Neural cell (in vitro differentiated cells): ENCODE measurements at regions not wholly inside any gene's neighbourhood (a gene's known extent, or its start where the extent isn't known, plus 50 kb on each side); places are given as distances from the start of the nearest gene placed in this dataset.
"Not testable (repeated sequence)": the region's sequence is repeated elsewhere in the genome, so short reads cannot be mapped to it uniquely, and the experiment has no call there.

ENCODE experiments used
- CTCF ChIP-seq: fragments of 450-650 bp; IDR thresholded peaks from 2 replicates; pipeline ENCODE4 v1.5.1; 2014; ENCODE audit warnings: antibody characterized with exemption, mild to moderate bottlenecking, moderate library complexity; ENCODE audit not compliant: poor library complexity, severe bottlenecking
- EP300 ChIP-seq: fragments of 450-650 bp; conservative IDR thresholded peaks from 2 replicates; pipeline ENCODE4 v1.6.1; 2014; ENCODE audit warnings: antibody characterized with exemption, mild to moderate bottlenecking, moderate library complexity; ENCODE audit not compliant: poor library complexity, severe bottlenecking
- EZH2 ChIP-seq: fragments of 200-600, 300-800 bp; shearing (Covaris generic), sonication (generic); IDR thresholded peaks from 2 replicates; pipeline ENCODE4 v1.6.1; 2014; ENCODE audit warnings: antibody characterized with exemption, low read length, borderline replicate concordance, mild to moderate bottlenecking; ENCODE audit not compliant: insufficient read depth, poor library complexity, severe bottlenecking
- MXI1 ChIP-seq: fragments of 450-650 bp; conservative IDR thresholded peaks from 2 replicates; pipeline ENCODE4 v1.6.1; 2014; ENCODE audit warnings: antibody characterized with exemption, mild to moderate bottlenecking; ENCODE audit not compliant: poor library complexity, severe bottlenecking
- POLR2AphosphoS5 ChIP-seq: IDR thresholded peaks from 2 replicates; pipeline ENCODE4 v1.6.1; 2012
- RAD21 ChIP-seq: fragments of 450-650 bp; conservative IDR thresholded peaks from 2 replicates; pipeline ENCODE4 v1.6.1; 2014; ENCODE audit warnings: antibody characterized with exemption, mild to moderate bottlenecking, moderate library complexity
- REST ChIP-seq: IDR thresholded peaks from 2 replicates; pipeline ENCODE4 v1.6.1; 2012; ENCODE audit warnings: borderline replicate concordance
- SMC3 ChIP-seq: fragments of 450-650 bp; conservative IDR thresholded peaks from 2 replicates; pipeline ENCODE4 v1.6.1; 2014; ENCODE audit warnings: antibody characterized with exemption, mild to moderate bottlenecking, moderate library complexity; ENCODE audit not compliant: poor library complexity
- TAF1 ChIP-seq: IDR thresholded peaks from 2 replicates; pipeline ENCODE4 v1.6.1; 2012; ENCODE audit warnings: low read depth

- TF ChIP-seq CTCF, POLR2AphosphoS5, MXI1, TAF1, EZH2, EP300, REST, SMC3, RAD21: not testable (repeated sequence)
Measured at GRCh38 chr9:61418174-61418573, 228.3 kb downstream of the SPATA31A7 start.
